ENCODE measurements at regions not wholly inside any gene's neighbourhood (a gene's known extent, or its start where the extent isn't known, plus 50 kb on each side); places are given as distances from the start of the nearest gene placed in this dataset.
"Not testable (repeated sequence)": the region's sequence is repeated elsewhere in the genome, so short reads cannot be mapped to it uniquely, and the experiment has no call there.

GRCh38 chr21:35183389-35183788 is 134.3 kb upstream of the RUNX1 start:
- DNase-seq = not testable (repeated sequence)

- DNase-seq = no peak
These were observed 131.0 kb upstream of the RUNX1 start for GRCh38 chr21:35179990-35180540.

GRCh38 chr21:35178827-35179226 is 129.7 kb upstream of the RUNX1 start:
- DNase-seq = no peak

GRCh38 chr21:35178098-35178497 is 129.0 kb upstream of the RUNX1 start:
- no peak for DNase-seq

- DNase-seq = peak; percentile 36
These were observed 123.1 kb upstream of the RUNX1 start for GRCh38 chr21:35172231-35172630.

- DNase-seq = no peak
These were observed 122.3 kb upstream of the RUNX1 start for GRCh38 chr21:35171385-35171784.

- no peak for DNase-seq
These were observed 121.7 kb upstream of the RUNX1 start for GRCh38 chr21:35170818-35171217.

GRCh38 chr21:35170244-35170643 is 121.1 kb upstream of the RUNX1 start:
- DNase-seq = no peak

GRCh38 chr21:35169574-35169973 is 120.5 kb upstream of the RUNX1 start:
- no peak for DNase-seq

- no peak for DNase-seq
These were observed 119.6 kb upstream of the RUNX1 start for GRCh38 chr21:35168735-35169134.

- no peak for DNase-seq
These were observed 115.9 kb upstream of the RUNX1 start for GRCh38 chr21:35164971-35165483.

- no peak for DNase-seq
These were observed 115.3 kb upstream of the RUNX1 start for GRCh38 chr21:35164380-35164779.

GRCh38 chr21:35163411-35163810 is 114.3 kb upstream of the RUNX1 start:
- DNase-seq = no peak

GRCh38 chr21:35162831-35163230 is 113.7 kb upstream of the RUNX1 start:
- no peak for DNase-seq

GRCh38 chr21:35159881-35160280 is 110.8 kb upstream of the RUNX1 start:
- DNase-seq = no peak

GRCh38 chr21:35157374-35157773 is 108.3 kb upstream of the RUNX1 start:
- not testable (repeated sequence) for DNase-seq

- no peak for DNase-seq
These were observed 107.5 kb upstream of the RUNX1 start for GRCh38 chr21:35156293-35157278.

- no peak for DNase-seq
These were observed 105.7 kb upstream of the RUNX1 start for GRCh38 chr21:35154788-35155187.

- no peak for DNase-seq
These were observed 104.6 kb upstream of the RUNX1 start for GRCh38 chr21:35153671-35154070.

GRCh38 chr21:35150562-35151226 is 101.6 kb upstream of the RUNX1 start:
- DNase-seq = no peak

- DNase-seq = no peak
These were observed 100.6 kb upstream of the RUNX1 start for GRCh38 chr21:35149698-35150097.

GRCh38 chr21:35147439-35147838 is 98.3 kb upstream of the RUNX1 start:
- DNase-seq = no peak

- no peak for DNase-seq
These were observed 96.6 kb upstream of the RUNX1 start for GRCh38 chr21:35145626-35146233.

Measured in CD4-positive, alpha-beta T cell treated with Interleukin-6 for 4 hours (primary cell).